ENCODE measurements at regions not wholly inside any gene's neighbourhood (a gene's known extent, or its start where the extent isn't known, plus 50 kb on each side); places are given as distances from the start of the nearest gene placed in this dataset.

GRCh38 chr4:30941641-30942040 is 221.5 kb downstream of the PCDH7 start:
- no peak for DNase-seq
- H3K27me3 ChIP-seq, result no peaks in the 10 kb centered on the region
- no peak for ATAC-seq
- no peaks in the 10 kb centered on the region for H3K36me3 ChIP-seq
- intact Hi-C loops (cut with DNase I; ENCODE audit: low total_unique reads), result no loop called here
- TF ChIP-seq CTCF (IDR thresholded peaks at IDR 0.05 in 4 of 5, conservative IDR thresholded peaks at IDR 0.05 in 1 of 5) (no peak), POLR2A (IDR thresholded peaks at IDR 0.05) (no peak)
- H3K4me1 ChIP-seq, result no peaks in the 10 kb centered on the region
- no peak overlapping the region for H3K27ac ChIP-seq
- in situ Hi-C loops (cut with MboI; ENCODE audit: low sequenced_read_pairs in 4 of 4), result no loop called here
- no peak overlapping the region for H3K4me3 ChIP-seq
- no peaks in the 10 kb centered on the region for H3K9me3 ChIP-seq

GRCh38 chr4:30943356-30943755 is 223.2 kb downstream of the PCDH7 start:
- ATAC-seq (no peak), DNase-seq (no peak)
- Histone ChIP-seq H3K9me3 (no peaks in the 10 kb centered on the region), H3K27me3 (no peaks in the 10 kb centered on the region), H3K4me3 (no peak overlapping the region), H3K36me3 (no peaks in the 10 kb centered on the region), H3K4me1 (no peaks in the 10 kb centered on the region), H3K27ac (no peak overlapping the region)
- in situ Hi-C loops (cut with MboI; ENCODE audit: low sequenced_read_pairs in 4 of 4), result no loop called here
- no peak for TF ChIP-seq POLR2A (IDR thresholded peaks at IDR 0.05)
- TF ChIP-seq CTCF (IDR thresholded peaks at IDR 0.05 in 4 of 5, conservative IDR thresholded peaks at IDR 0.05 in 1 of 5), result no peak
- intact Hi-C loops (cut with DNase I; ENCODE audit: low total_unique reads), result no loop called here

- H3K9me3 ChIP-seq, result no peaks in the 10 kb centered on the region
- no peak overlapping the region for H3K4me3 ChIP-seq
- intact Hi-C loops (cut with DNase I; ENCODE audit: low total_unique reads), result no loop called here
- H3K4me1 ChIP-seq, result no peaks in the 10 kb centered on the region
- no peak overlapping the region for H3K27ac ChIP-seq
- TF ChIP-seq POLR2A (IDR thresholded peaks at IDR 0.05) (no peak), CTCF (IDR thresholded peaks at IDR 0.05 in 4 of 5, conservative IDR thresholded peaks at IDR 0.05 in 1 of 5) (no peak)
- no peaks in the 10 kb centered on the region for H3K27me3 ChIP-seq
- H3K36me3 ChIP-seq, result no peaks in the 10 kb centered on the region
- DNase-seq (no peak), ATAC-seq (no peak)
- in situ Hi-C loops (cut with MboI; ENCODE audit: low sequenced_read_pairs in 4 of 4), result no loop called here
Measured at GRCh38 chr4:30945586-30945985, 225.4 kb downstream of the PCDH7 start.

GRCh38 chr4:30946288-30946687 is 226.1 kb downstream of the PCDH7 start:
- Histone ChIP-seq H3K27ac (no peak overlapping the region), H3K27me3 (no peaks in the 10 kb centered on the region), H3K4me3 (no peak overlapping the region), H3K4me1 (no peaks in the 10 kb centered on the region), H3K9me3 (no peaks in the 10 kb centered on the region), H3K36me3 (no peaks in the 10 kb centered on the region)
- TF ChIP-seq POLR2A (IDR thresholded peaks at IDR 0.05), result no peak
- no peak for TF ChIP-seq CTCF (IDR thresholded peaks at IDR 0.05 in 4 of 5, conservative IDR thresholded peaks at IDR 0.05 in 1 of 5)
- intact Hi-C loops (cut with DNase I; ENCODE audit: low total_unique reads), result no loop called here
- in situ Hi-C loops (cut with MboI; ENCODE audit: low sequenced_read_pairs in 4 of 4), result no loop called here
- DNase-seq (no peak), ATAC-seq (no peak)

GRCh38 chr4:30948653-30949052 is 228.5 kb downstream of the PCDH7 start:
- Histone ChIP-seq H3K27me3 (no peaks in the 10 kb centered on the region), H3K4me3 (no peak overlapping the region)
- intact Hi-C loops (cut with DNase I; ENCODE audit: low total_unique reads), result no loop called here

More at GRCh38 chr4:30948653-30949052, 228.5 kb downstream of the PCDH7 start:
- Histone ChIP-seq H3K9me3 (no peaks in the 10 kb centered on the region), H3K36me3 (no peaks in the 10 kb centered on the region), H3K27ac (no peak overlapping the region), H3K4me1 (no peaks in the 10 kb centered on the region)
- no peak for ATAC-seq
- in situ Hi-C loops (cut with MboI; ENCODE audit: low sequenced_read_pairs in 4 of 4), result no loop called here
- DNase-seq, result no peak
- TF ChIP-seq CTCF (IDR thresholded peaks at IDR 0.05 in 4 of 5, conservative IDR thresholded peaks at IDR 0.05 in 1 of 5) (no peak), POLR2A (IDR thresholded peaks at IDR 0.05) (no peak)
